ENCODE measurements at regions not wholly inside any gene's neighbourhood (a gene's known extent, or its start where the extent isn't known, plus 50 kb on each side); places are given as distances from the start of the nearest gene placed in this dataset.

GRCh38 chr2:173830170-173830569, 135.0 kb downstream of the SP3 start:
- DNase-seq = no peak

- no peak for DNase-seq
Measured at GRCh38 chr2:173831312-173832229, 133.6 kb downstream of the SP3 start.

GRCh38 chr2:173834141-173834540, 131.0 kb downstream of the SP3 start:
- no peak for DNase-seq

- DNase-seq = no peak
Measured at GRCh38 chr2:173835726-173836125, 129.4 kb downstream of the SP3 start.

- no peak for DNase-seq
Measured at GRCh38 chr2:173841110-173841509, 124.1 kb downstream of the SP3 start.

- DNase-seq = no peak
Measured at GRCh38 chr2:173843526-173843925, 121.6 kb downstream of the SP3 start.

GRCh38 chr2:173851141-173851641, 114.0 kb downstream of the SP3 start:
- DNase-seq = no peak

GRCh38 chr2:173854141-173854540, 111.0 kb downstream of the SP3 start:
- DNase-seq = no peak

- DNase-seq = peak; percentile 2
Measured at GRCh38 chr2:173854840-173855239, 110.3 kb downstream of the SP3 start.

- DNase-seq = no peak
Measured at GRCh38 chr2:173855661-173856060, 109.5 kb downstream of the SP3 start.
